Myocyte (in vitro differentiated cells): ENCODE measurements at regions not wholly inside any gene's neighbourhood (a gene's known extent, or its start where the extent isn't known, plus 50 kb on each side); places are given as distances from the start of the nearest gene placed in this dataset.
"Not testable (repeated sequence)": the region's sequence is repeated elsewhere in the genome, so short reads cannot be mapped to it uniquely, and the experiment has no call there.

Source experiments
- DNase-seq: peaks from one replicate; pipeline ENCODE4 v3.0.0-alpha.2; 2012; ENCODE audit warnings: low read depth

GRCh38 chr10:78337016-78337415 is 303.4 kb downstream of the RPS24 start:
- DNase-seq: no peak

GRCh38 chr10:78337646-78338391 is 304.2 kb downstream of the RPS24 start:
- DNase-seq: no peak

DNA sequence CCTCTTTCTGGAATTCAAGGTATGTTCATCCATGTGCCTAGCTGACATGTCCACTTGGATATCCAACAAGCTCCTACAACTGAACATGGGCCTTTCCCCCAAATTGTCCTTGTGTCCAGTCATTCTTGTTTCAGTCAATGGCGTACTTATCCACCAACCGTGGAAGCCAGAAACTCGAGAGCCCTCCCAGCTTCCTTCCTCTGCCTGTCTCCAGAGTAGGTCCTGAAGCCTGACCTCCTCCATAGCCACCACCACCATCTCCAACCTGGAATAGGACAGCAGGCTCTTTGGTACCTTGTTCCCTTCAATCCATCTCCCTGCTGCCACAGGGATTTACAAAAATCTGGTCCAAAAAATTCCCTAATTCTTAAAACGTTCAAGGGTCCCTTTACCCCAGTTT is 305.1 kb downstream of the RPS24 start:
- no peak for DNase-seq

DNA sequence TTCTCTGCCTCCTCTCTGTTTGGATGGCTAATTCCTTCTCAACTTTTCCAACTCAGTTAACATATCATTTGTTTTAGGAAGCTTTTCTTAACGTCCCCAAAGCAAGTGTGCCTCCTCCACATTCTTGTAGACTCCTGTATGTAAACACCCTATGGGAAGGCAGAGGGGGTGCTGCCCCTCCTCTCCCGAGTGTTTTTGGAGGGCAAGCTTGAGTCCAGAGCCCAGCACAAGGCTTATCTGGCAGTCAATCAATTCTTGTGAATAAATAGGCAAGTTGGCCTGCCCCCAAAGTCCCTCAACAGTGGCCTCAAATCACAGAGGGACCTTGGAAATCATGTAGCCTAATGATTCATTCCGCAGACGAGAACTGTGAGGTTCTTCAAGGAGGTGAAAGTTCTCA is 305.6 kb downstream of the RPS24 start:
- DNase-seq: no peak

DNA sequence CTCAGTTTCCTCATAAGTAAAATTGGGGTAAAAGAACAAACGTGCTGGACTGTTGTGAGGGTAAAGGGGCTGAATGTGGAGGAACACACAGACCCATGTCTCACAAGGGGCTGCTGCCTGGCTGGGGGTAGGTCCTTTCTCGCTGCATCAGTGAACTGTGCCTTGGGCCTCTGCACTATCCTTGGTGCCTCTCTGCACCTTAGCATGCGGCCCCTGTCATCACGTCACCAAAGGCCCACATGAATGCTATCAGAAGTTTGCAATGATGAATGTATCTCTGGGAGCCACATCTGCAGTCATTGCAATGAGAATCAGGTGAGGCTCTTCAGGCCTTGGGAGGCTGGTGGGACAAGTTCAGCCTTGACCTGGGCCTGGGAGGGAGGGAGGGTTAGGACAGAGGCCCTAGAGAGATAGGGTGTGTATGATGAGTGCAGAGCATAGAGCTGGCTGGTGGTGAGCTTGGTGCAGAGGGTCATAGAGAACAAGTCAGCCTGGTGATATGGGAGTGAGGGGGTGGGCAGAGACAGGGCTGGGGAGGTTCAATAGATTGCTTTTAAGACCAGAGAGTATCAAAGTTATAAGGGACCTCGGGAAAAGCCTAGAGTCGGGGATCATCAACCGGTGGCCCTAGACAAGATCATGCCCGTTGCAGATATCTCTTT is 308.4 kb downstream of the RPS24 start:
- DNase-seq: no peak

- no peak for DNase-seq
Measured at GRCh38 chr10:78342827-78343653, 309.4 kb downstream of the RPS24 start.

- DNase-seq: not testable (repeated sequence)
Measured at GRCh38 chr10:78344257-78344656, 310.6 kb downstream of the RPS24 start.

- not testable (repeated sequence) for DNase-seq
Measured at GRCh38 chr10:78345515-78345914, 311.9 kb downstream of the RPS24 start.

GRCh38 chr10:78346721-78347120 is 313.1 kb downstream of the RPS24 start:
- no peak for DNase-seq

DNA sequence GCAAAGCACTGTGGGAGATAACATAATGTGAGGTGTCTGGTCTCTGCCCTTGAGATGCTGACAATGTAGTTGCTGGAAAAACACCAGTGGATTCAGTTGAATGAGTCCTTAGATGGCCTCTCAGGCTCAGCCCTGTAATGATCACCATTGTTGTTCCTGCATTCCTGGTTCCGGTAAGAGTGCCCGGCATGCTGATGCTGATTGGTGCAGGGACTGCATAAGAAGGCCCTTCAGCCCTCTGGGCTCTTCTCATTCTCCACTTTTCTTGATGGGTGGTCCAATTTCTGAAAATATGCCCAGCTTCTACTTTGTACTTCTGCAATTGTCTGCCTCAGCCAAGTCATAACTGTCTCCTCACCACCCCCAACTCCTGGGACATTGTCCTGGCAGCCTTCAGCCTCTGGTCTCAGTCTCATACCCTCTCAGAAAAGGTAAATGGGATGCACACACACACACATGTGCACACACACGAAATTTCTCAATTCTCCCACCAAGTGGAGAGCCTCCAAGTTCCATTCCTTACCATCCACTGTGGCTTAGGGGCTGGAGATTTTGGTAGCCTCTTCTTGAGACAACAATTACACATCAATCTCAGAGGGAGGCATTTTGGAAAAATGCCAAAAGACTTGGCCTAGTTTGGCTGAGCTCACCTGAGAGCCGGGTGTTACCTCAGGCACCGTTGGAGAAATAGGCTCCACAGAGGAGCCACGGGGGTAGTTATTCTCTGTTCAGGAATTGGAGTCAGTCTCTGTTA is 314.9 kb downstream of the RPS24 start:
- no peak for DNase-seq

GRCh38 chr10:78349165-78349516 is 315.5 kb downstream of the RPS24 start:
- no peak for DNase-seq

DNA sequence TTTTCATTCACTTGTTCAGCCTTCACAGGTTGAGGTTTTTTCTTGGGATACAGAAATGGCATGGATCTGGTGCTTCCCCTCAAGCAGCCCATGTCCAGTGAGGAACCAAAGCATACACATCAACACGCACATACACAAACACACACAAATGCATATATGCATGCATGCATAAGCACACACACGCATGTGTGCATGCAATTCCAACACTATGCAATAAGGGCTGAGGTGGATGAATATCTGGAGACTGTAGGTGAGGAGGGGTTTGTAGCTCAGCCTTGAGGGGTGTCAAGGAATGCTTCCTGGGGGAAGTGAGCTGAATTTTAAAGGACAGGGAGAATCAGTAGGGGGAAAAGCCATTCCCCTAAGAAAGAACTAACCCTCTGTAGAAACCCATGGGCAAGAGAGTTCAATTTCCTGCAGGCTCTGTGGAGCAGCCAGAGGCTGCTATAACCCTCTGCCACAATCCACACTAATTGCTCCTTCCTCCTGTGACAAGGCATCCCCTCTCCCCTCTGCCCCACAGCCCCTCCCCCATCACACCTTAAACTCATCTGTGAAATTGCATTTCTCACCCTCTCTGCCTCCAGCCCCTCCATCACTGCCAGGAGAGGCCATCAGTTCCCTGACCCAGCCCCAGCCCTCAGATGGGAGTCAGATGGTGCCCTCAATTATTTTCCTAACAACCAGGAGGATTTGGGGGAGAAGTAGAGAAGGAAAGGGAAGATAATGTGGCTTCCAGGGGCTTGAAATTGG is 316.4 kb downstream of the RPS24 start:
- DNase-seq: no peak

GRCh38 chr10:78351283-78351682 is 317.6 kb downstream of the RPS24 start:
- no peak for DNase-seq

DNA sequence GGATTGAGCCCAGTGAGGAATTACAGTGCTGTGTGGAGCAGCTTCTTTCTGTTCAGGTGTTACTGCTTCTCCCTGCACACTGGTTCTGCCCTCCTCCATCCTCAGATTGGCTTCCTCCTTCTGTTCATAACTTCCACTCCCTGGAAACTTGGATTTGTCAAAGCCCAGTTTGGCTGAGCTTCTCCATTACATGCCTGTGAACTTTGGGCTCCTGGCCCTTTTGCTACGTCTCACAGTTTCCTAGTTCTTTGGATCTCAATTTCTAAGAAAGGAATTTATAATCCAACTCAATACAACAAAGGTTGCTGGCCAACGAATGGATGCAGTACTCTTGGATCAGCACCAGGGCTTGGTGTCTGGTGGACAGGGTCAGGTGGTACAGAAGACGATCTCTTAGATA is 318.1 kb downstream of the RPS24 start:
- DNase-seq: no peak

GRCh38 chr10:78353636-78354035 is 320.0 kb downstream of the RPS24 start:
- no peak for DNase-seq

DNA sequence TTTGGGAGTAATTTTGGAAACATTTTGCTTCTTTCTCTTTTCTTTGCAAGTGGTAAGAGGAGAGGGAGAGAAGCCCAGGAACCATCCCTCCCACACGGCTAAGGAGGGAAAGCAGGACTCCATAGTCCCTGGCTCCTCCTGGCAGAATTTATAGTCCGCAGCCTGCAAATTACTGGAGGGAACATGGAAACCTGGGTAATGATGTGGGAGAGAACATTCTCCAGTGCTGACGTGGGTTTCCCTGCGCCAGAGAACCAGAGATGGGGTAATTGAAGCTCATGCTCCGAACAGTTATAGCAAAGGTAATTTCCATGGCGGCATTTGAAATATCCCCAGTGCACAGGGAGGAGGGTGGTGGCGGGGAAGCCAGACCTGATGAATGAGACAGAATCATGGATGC is 320.4 kb downstream of the RPS24 start:
- no peak for DNase-seq

DNA sequence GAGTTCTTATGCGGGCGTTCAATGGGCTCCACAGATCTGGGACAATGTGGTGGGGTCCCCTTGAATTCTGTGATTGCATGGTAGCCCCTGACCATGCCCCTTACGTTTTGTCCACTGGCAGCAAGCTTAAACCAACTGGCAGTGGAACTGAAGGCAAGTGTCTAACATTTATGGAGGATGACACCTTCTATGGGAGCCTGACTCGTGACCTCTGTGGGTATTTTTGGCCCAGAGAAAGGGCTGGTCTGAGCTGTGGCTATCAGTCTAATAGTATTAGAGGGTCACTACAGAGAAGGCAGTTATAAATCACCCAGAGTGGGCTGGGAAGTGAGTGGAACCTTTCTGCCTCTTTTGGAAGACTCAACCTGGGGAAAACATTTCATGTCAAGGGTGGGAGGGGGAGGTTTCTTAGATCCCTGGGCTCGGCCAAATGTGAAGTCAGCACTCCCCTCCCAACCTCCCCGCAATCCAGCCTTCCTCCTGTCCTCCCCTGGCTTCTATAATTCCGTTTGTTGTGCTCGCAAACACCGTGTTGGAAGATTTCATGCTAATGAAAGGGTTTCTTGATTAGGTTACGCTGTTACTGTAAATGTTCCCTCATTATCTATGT is 322.7 kb downstream of the RPS24 start:
- DNase-seq: peak; percentile 62

DNA sequence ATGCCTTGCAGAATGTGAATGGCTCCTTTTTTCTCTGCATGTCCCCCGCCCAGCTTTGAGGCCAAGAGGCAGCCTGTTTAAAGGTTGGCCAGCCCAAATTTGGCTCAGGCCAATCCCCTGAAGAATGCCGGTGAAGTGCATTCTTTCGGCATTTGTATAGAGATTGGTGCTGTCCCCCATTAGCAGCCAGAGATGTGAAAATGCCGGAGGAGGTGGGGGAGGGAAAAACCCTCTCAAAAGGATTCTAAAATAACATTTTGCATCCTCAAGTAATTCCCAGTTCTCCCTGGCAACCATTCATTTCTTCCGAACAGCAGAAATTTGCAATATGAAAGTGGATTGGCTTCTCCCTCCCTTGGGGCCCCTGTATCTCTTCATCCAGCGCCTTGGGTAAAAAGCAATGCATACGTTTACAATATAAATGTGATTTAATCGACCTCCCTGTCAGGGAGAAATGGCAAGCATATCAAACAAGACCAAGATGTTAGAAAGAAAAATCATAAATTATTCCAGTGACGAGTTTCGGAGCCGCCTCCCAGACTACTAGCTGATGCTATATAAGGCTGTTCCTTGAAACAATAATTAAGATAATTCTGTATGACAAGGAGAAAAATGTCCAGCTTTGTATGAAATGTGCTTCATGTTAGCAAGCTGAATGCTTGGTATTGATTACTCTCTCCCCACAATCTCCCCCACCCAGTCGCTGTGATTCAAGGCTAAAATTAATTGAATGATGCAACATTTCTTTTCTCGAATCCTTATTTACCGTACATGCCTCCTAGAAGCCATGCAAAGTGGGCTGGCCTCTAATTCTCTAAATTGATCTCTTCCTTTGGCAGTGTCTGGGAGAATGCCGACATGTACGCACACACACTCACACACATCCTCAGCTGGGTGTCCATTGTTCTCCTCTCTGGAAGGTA is 323.7 kb downstream of the RPS24 start:
- DNase-seq: no peak

DNA sequence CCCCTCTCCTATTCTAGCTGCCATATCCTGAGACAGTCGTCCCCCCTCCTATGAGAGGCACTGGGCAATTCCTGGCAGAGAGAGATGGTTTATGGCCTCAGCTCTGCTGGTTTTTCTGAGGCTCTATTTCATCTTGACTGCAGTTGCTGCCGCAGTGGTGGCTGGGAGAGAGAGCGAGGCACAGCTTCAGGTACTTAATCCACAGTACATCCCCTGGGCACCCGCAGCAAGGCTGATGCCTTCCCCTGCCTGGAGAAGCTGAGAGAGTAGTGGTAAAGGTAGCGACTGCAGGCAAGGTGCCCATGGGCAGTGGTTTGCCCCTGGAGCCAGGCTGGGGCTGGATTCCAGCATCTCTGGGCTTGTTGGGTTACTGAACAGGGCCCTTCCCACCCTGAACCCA is 324.7 kb downstream of the RPS24 start:
- no peak for DNase-seq
